Urinary bladder (tissue), 3 donors: ENCODE measurements at regions not wholly inside any gene's neighbourhood (a gene's known extent, or its start where the extent isn't known, plus 50 kb on each side); places are given as distances from the start of the nearest gene placed in this dataset.

Experiments
- DNase-seq: peaks from one replicate; pipeline ENCODE4 v3.0.0-alpha.2; 2015; ENCODE audit errors: extremely low spot score
- H3K27ac ChIP-seq: one replicate; pipeline ENCODE4 v1.5.1; 2013; ENCODE audit warnings: low read depth, mild to moderate bottlenecking, moderate library complexity
- H3K36me3 ChIP-seq: one replicate; pipeline ENCODE4 v1.6.1; 2013; ENCODE audit warnings: mild to moderate bottlenecking, moderate library complexity; ENCODE audit not compliant: insufficient read depth
- H3K4me1 ChIP-seq: one replicate; pipeline ENCODE4 v1.6.1; 2013; ENCODE audit warnings: mild to moderate bottlenecking, moderate library complexity; ENCODE audit not compliant: insufficient read depth
- H3K4me3 ChIP-seq: one replicate; pipeline ENCODE4 v1.5.1; 2013; ENCODE audit warnings: low read depth, low read length
- WGBS: extraction: QIAGEN DNeasy Blood & Tissue Kit; methylation state at CpG from one replicate; pipeline ENCODE4 v1.1.7; 2013; 5-methylcytosine and 5-hydroxymethylcytosine counted together
- donor health status: healthy with polysubstance abuse.
- donor health status: healthy.

- Histone ChIP-seq H3K4me1 (no peaks in the 10 kb centered on the region), H3K4me3 (no peak overlapping the region), H3K36me3 (no peaks in the 10 kb centered on the region), H3K27ac (no peak overlapping the region)
- DNase-seq = no peak
Observed at GRCh38 chr4:14790494-14790893, 211.8 kb upstream of the CPEB2 start.

GRCh38 chr4:14792702-14793227 is 209.5 kb upstream of the CPEB2 start:
- DNase-seq = no peak
- no peak overlapping the region for H3K4me3 ChIP-seq
- H3K4me1 ChIP-seq = no peaks in the 10 kb centered on the region
- no peak overlapping the region for H3K27ac ChIP-seq
- no peaks in the 10 kb centered on the region for H3K36me3 ChIP-seq

- WGBS = 92% methylated on average over 2 of the region's 2 CpGs
- no peak for DNase-seq
- H3K4me3 ChIP-seq = no peak overlapping the region
- H3K4me1 ChIP-seq = no peaks in the 10 kb centered on the region
- no peak overlapping the region for H3K27ac ChIP-seq
- no peaks in the 10 kb centered on the region for H3K36me3 ChIP-seq
Observed at GRCh38 chr4:14800977-14801376, 201.3 kb upstream of the CPEB2 start.

GRCh38 chr4:14802596-14802995 is 199.7 kb upstream of the CPEB2 start:
- Histone ChIP-seq H3K4me1 (no peaks in the 10 kb centered on the region), H3K27ac (no peak overlapping the region), H3K4me3 (no peak overlapping the region), H3K36me3 (no peaks in the 10 kb centered on the region)
- DNase-seq = no peak
- WGBS = 86% methylated on average over 2 of the region's 2 CpGs

- 88% methylated on average over 4 of the region's 4 CpGs for WGBS
- H3K4me3 ChIP-seq = no peak overlapping the region
- no peak for DNase-seq
Observed at GRCh38 chr4:14807856-14808255, 194.4 kb upstream of the CPEB2 start.

GRCh38 chr4:14809203-14809602 is 193.1 kb upstream of the CPEB2 start:
- Histone ChIP-seq H3K27ac (no peak overlapping the region), H3K36me3 (no peaks in the 10 kb centered on the region), H3K4me1 (peaks cover 1% of the 10 kb centered on the region), H3K4me3 (no peak overlapping the region)
- WGBS = 85% methylated on average over 2 of the region's 2 CpGs
- no peak for DNase-seq

More at GRCh38 chr4:14807856-14808255, 194.4 kb upstream of the CPEB2 start:
- Histone ChIP-seq H3K4me1 (peaks cover 1% of the 10 kb centered on the region), H3K36me3 (no peaks in the 10 kb centered on the region), H3K27ac (no peak overlapping the region)

- Histone ChIP-seq H3K27ac (no peak overlapping the region), H3K4me1 (peaks cover 1% of the 10 kb centered on the region), H3K36me3 (no peaks in the 10 kb centered on the region), H3K4me3 (no peak overlapping the region)
- DNase-seq = no peak
- 77% methylated on average over 2 of the region's 2 CpGs for WGBS
Observed at GRCh38 chr4:14810121-14810520, 192.2 kb upstream of the CPEB2 start.

- H3K4me3 ChIP-seq = no peak overlapping the region
- H3K36me3 ChIP-seq = no peaks in the 10 kb centered on the region
- peaks cover 1% of the 10 kb centered on the region for H3K4me1 ChIP-seq
- DNase-seq = no peak
- 77% methylated on average over 2 of the region's 2 CpGs for WGBS
- no peak overlapping the region for H3K27ac ChIP-seq
Observed at GRCh38 chr4:14810568-14810967, 191.7 kb upstream of the CPEB2 start.

GRCh38 chr4:14812101-14812500 is 190.2 kb upstream of the CPEB2 start:
- 98% methylated on average over 1 of the region's 1 CpG for whole genome bisulfite sequencing

GRCh38 chr4:14816623-14817261 is 185.5 kb upstream of the CPEB2 start:
- Histone ChIP-seq H3K4me3 (no peak overlapping the region), H3K27ac (no peak overlapping the region), H3K4me1 (no peaks in the 10 kb centered on the region), H3K36me3 (no peaks in the 10 kb centered on the region)
- no peak for DNase-seq
- WGBS = 56% methylated on average over 4 of the region's 4 CpGs

More at GRCh38 chr4:14812101-14812500, 190.2 kb upstream of the CPEB2 start:
- no peak for DNase-seq
- Histone ChIP-seq H3K4me1 (peaks cover 1% of the 10 kb centered on the region), H3K27ac (no peak overlapping the region), H3K4me3 (no peak overlapping the region), H3K36me3 (no peaks in the 10 kb centered on the region)

- 60% methylated on average over 3 of the region's 3 CpGs for WGBS
- no peaks in the 10 kb centered on the region for H3K4me1 ChIP-seq
- H3K36me3 ChIP-seq = no peaks in the 10 kb centered on the region
- no peak overlapping the region for H3K4me3 ChIP-seq
- no peak overlapping the region for H3K27ac ChIP-seq
- DNase-seq = no peak
Observed at GRCh38 chr4:14824189-14824588, 178.1 kb upstream of the CPEB2 start.

- Histone ChIP-seq H3K4me1 (no peaks in the 10 kb centered on the region), H3K4me3 (no peak overlapping the region), H3K27ac (no peak overlapping the region), H3K36me3 (no peaks in the 10 kb centered on the region)
- no peak for DNase-seq
- 41% methylated on average over 8 of the region's 8 CpGs for WGBS
Observed at GRCh38 chr4:14827111-14827510, 175.2 kb upstream of the CPEB2 start.

- whole genome bisulfite sequencing = 87% methylated on average over 4 of the region's 4 CpGs
- Histone ChIP-seq H3K4me3 (no peak overlapping the region), H3K4me1 (no peaks in the 10 kb centered on the region), H3K36me3 (no peaks in the 10 kb centered on the region), H3K27ac (no peak overlapping the region)
- no peak for DNase-seq
Observed at GRCh38 chr4:14829795-14830194, 172.5 kb upstream of the CPEB2 start.

GRCh38 chr4:14831416-14831815 is 170.9 kb upstream of the CPEB2 start:
- H3K4me3 ChIP-seq = no peak overlapping the region
- DNase-seq = no peak
- 54% methylated on average over 1 of the region's 1 CpG for WGBS

GRCh38 chr4:14833053-14833452 is 169.2 kb upstream of the CPEB2 start:
- DNase-seq = no peak
- Histone ChIP-seq H3K4me3 (no peak overlapping the region), H3K36me3 (no peaks in the 10 kb centered on the region), H3K27ac (no peak overlapping the region), H3K4me1 (no peaks in the 10 kb centered on the region)
- 55% methylated on average over 5 of the region's 5 CpGs for whole genome bisulfite sequencing

More at GRCh38 chr4:14831416-14831815, 170.9 kb upstream of the CPEB2 start:
- Histone ChIP-seq H3K4me1 (no peaks in the 10 kb centered on the region), H3K36me3 (no peaks in the 10 kb centered on the region), H3K27ac (no peak overlapping the region)
